Breast epithelium (tissue), 4 donors: ENCODE measurements at regions not wholly inside any gene's neighbourhood (a gene's known extent, or its start where the extent isn't known, plus 50 kb on each side); places are given as distances from the start of the nearest gene placed in this dataset.
A peak's percentile ranks its signal among the peaks of the same experiment; 100 is the strongest.

Experiments
- DNase-seq, 2 donors: peaks; one replicate each; pipeline ENCODE4 v3.0.0-alpha.2; 2019; ENCODE audit warnings: low spot score in 2 of 2
- H3K27ac ChIP-seq, 2 donors: fragments of 200-600 bp; sonication (generic) in 1 of 2; one replicate each; pipeline ENCODE4 v1.5.1; 2016 to 2019; ENCODE audit warnings: mild to moderate bottlenecking in 1 of 2
- H3K27me3 ChIP-seq, 2 donors: fragments of 200-600 bp; sonication (generic) in 1 of 2; one replicate each; pipeline versions ENCODE4 v1.5.1 to v1.6.0; 2017 to 2019; ENCODE audit warnings: control low read depth in 1 of 2, mild to moderate bottlenecking in 1 of 2
- H3K36me3 ChIP-seq: fragments of 200-600 bp; one replicate; pipeline ENCODE4 v1.5.1; 2019
- H3K4me1 ChIP-seq, 2 donors: fragments of 200-600 bp; sonication (generic); one replicate each; pipeline ENCODE4 v1.5.1; 2016 to 2019; ENCODE audit warnings: control low read depth in 1 of 2
- H3K4me3 ChIP-seq, 3 donors: fragments of 200-600 bp; sonication (generic); 1 replicate in 2 of 3; 2 replicates in 1 of 3; pipeline ENCODE4 v1.5.1; 2016 to 2019; ENCODE audit warnings: mild to moderate bottlenecking in 3 of 3, moderate library complexity in 2 of 3
- H3K9me3 ChIP-seq, 2 donors: fragments of 200-600 bp; sonication (generic) in 1 of 2; one replicate each; pipeline ENCODE4 v1.5.1; 2016 to 2019; ENCODE audit warnings: control low read depth in 1 of 2
- CTCF ChIP-seq, 3 donors: fragments of 450-650 bp; IDR thresholded peaks; one replicate each; pipeline ENCODE4 v1.5.1; 2016 to 2017; ENCODE audit warnings: antibody characterized with exemption in 3 of 3, mild to moderate bottlenecking in 3 of 3, moderate library complexity in 3 of 3
- POLR2A ChIP-seq: fragments of 450-650 bp; IDR thresholded peaks from one replicate; pipeline ENCODE4 v1.6.1; 2016; ENCODE audit warnings: antibody characterized with exemption, mild to moderate bottlenecking, moderate library complexity
- POLR2AphosphoS5 ChIP-seq, 3 donors: sonication (generic); formaldehyde crosslinking; IDR thresholded peaks; one replicate each; pipeline ENCODE4 v1.6.1; 2017; ENCODE audit warnings: antibody characterized with exemption in 3 of 3
- intact Hi-C: fragments of 100-400 bp; cut with DNase I; formaldehyde crosslinking; loops from one replicate; pipeline ENCODE4 v1.15.1; 2023; ENCODE audit warnings: low total_unique reads

- H3K27me3 ChIP-seq = no peaks in the 10 kb centered on the region
- peaks cover 0 to 5% of the 10 kb centered on the region in 2 donors for H3K9me3 ChIP-seq
- intact Hi-C loops = no loop called here
- DNase-seq = no peak
- no peak overlapping the region for H3K4me3 ChIP-seq
- TF ChIP-seq POLR2A (no peak), CTCF (IDR thresholded peaks at IDR 0.05) (no peak), POLR2AphosphoS5 (IDR thresholded peaks at IDR 0.05) (no peak)
- no peaks in the 10 kb centered on the region for H3K4me1 ChIP-seq
- no peak overlapping the region for H3K27ac ChIP-seq
- H3K36me3 ChIP-seq = no peaks in the 10 kb centered on the region
Observed at GRCh38 chr18:7363338-7363737, 132.4 kb downstream of the LRRC30 start.

GRCh38 chr18:7366597-7366996, 135.7 kb downstream of the LRRC30 start:
- Histone ChIP-seq H3K36me3 (no peaks in the 10 kb centered on the region), H3K27ac (no peak overlapping the region), H3K9me3 (no peaks in the 10 kb centered on the region), H3K4me1 (no peaks in the 10 kb centered on the region), H3K27me3 (no peaks in the 10 kb centered on the region), H3K4me3 (no peak overlapping the region)
- no peak for DNase-seq
- TF ChIP-seq CTCF (IDR thresholded peaks at IDR 0.05) (no peak), POLR2A (no peak), POLR2AphosphoS5 (IDR thresholded peaks at IDR 0.05) (no peak)
- intact Hi-C loops = no loop called here

GRCh38 chr18:7367336-7367735, 136.4 kb downstream of the LRRC30 start:
- Histone ChIP-seq H3K4me3 (no peak overlapping the region), H3K4me1 (no peaks in the 10 kb centered on the region), H3K27me3 (no peaks in the 10 kb centered on the region), H3K36me3 (no peaks in the 10 kb centered on the region), H3K27ac (no peak overlapping the region), H3K9me3 (no peaks in the 10 kb centered on the region)
- DNase-seq = no peak
- intact Hi-C loops = no loop called here
- no peak for TF ChIP-seq POLR2A
- no peak for TF ChIP-seq POLR2AphosphoS5 (IDR thresholded peaks at IDR 0.05)
- no peak for TF ChIP-seq CTCF (IDR thresholded peaks at IDR 0.05)

- H3K27me3 ChIP-seq = no peaks in the 10 kb centered on the region
- H3K4me1 ChIP-seq = no peaks in the 10 kb centered on the region
- no peak for TF ChIP-seq POLR2AphosphoS5 (IDR thresholded peaks at IDR 0.05)
- H3K27ac ChIP-seq = no peak overlapping the region
- H3K9me3 ChIP-seq = no peaks in the 10 kb centered on the region
- no peak for DNase-seq
- H3K36me3 ChIP-seq = no peaks in the 10 kb centered on the region
- intact Hi-C loops = no loop called here
- H3K4me3 ChIP-seq = no peak overlapping the region
Observed at GRCh38 chr18:7369006-7369405, 138.1 kb downstream of the LRRC30 start.

GRCh38 chr18:7370375-7370774, 139.5 kb downstream of the LRRC30 start:
- no peaks in the 10 kb centered on the region for H3K36me3 ChIP-seq
- TF ChIP-seq POLR2A = no peak
- no peak for TF ChIP-seq CTCF (IDR thresholded peaks at IDR 0.05)
- TF ChIP-seq POLR2AphosphoS5 (IDR thresholded peaks at IDR 0.05) = no peak
- peak overlapping the region in 1 of 2 donors; percentile 80 for H3K27ac ChIP-seq
- intact Hi-C loops = no loop called here
- no peaks in the 10 kb centered on the region for H3K9me3 ChIP-seq
- no peak for DNase-seq
- H3K27me3 ChIP-seq = no peaks in the 10 kb centered on the region
- H3K4me1 ChIP-seq = no peaks in the 10 kb centered on the region
- no peak overlapping the region for H3K4me3 ChIP-seq

- no peak for DNase-seq
- Histone ChIP-seq H3K27ac (peak overlapping the region in 1 of 2 donors; percentile 80), H3K4me1 (no peaks in the 10 kb centered on the region), H3K9me3 (no peaks in the 10 kb centered on the region), H3K36me3 (no peaks in the 10 kb centered on the region), H3K4me3 (no peak overlapping the region), H3K27me3 (no peaks in the 10 kb centered on the region)
- TF ChIP-seq POLR2A = no peak
- TF ChIP-seq POLR2AphosphoS5 (IDR thresholded peaks at IDR 0.05) = peak in 2 of 3 donors; percentile 35 to 74
- no peak for TF ChIP-seq CTCF (IDR thresholded peaks at IDR 0.05)
- intact Hi-C loops = no loop called here
Observed at GRCh38 chr18:7370802-7371201, 139.9 kb downstream of the LRRC30 start.
